ENCODE measurements at regions not wholly inside any gene's neighbourhood (a gene's known extent, or its start where the extent isn't known, plus 50 kb on each side); places are given as distances from the start of the nearest gene placed in this dataset.

DNA sequence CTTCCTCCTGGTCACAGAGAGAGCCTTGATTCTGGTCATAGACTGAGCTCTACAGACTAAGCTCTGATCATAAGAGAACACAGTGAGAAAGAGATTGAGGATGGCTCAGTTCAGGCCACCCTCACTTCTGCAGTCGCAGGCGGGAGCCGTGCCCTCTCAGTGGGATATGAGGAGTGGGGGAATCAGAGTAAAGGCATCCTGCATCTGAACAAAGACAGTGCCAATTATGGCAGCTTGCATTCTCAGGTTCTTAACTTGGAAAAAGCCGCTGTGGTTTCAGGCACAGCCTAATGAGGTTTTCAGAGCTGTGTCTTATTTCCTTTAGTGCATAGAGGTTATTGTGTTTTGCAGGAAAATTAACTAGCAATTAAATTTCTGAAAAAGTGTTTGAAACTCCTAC, 134.4 kb upstream of the NLRP1 start:
- in situ Hi-C loops (cut with HindIII; ENCODE audit: low pct_unique_long_range_greater_than_20kb, low sequenced_read_pairs), result no loop called here

DNA sequence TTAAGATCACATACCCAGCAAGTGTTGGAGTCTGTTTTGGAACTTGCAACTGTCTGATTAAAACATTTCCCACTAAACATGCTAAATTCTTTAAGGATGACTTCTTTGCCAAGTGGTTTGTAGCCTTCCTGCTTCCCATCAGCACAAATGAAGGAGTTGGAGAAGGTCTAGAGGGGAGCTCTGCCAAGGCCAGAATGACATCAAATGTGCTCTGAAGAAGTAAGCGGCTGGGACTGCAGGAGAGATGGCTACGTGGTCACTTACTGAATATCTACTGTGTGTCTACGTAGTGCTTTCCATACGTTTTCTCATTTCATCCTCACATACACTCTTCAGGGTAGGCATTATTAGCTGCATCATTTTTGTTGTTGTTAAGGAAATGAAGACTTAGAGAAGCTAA, 135.7 kb upstream of the NLRP1 start:
- DNase-seq (ENCODE audit: low read depth in 1 of 2, low spot score in 1 of 2), result no peak
- TF ChIP-seq JUND (IDR thresholded peaks at IDR 0.05; ENCODE audit: low read depth), result no peak
- in situ Hi-C loops (cut with HindIII; ENCODE audit: low pct_unique_long_range_greater_than_20kb, low sequenced_read_pairs), result no loop called here

More for the DNA sequence above, 134.4 kb upstream of the NLRP1 start:
- no peak for TF ChIP-seq JUND (IDR thresholded peaks at IDR 0.05; ENCODE audit: low read depth)
- DNase-seq (ENCODE audit: low read depth in 1 of 2, low spot score in 1 of 2), result no peak

DNA sequence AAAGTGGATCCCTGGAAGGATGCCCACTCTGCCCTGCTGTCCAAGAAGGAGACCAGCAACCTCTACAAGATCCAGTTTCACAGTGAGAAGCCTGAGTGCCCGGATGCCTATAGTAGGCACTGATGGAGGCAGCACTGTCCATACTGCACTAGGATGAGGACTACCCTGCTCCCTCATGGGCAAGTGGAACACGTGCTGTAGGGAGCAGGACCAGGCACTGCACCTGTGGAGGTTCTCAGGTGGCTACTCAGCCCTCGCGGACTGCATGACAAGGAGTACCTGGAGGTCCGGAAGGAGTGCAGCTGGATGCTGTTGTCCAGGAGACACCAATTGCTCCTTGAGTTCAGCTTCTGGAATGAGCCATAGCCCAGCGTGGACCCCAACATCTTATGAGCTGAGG, 146.1 kb upstream of the NLRP1 start:
- in situ Hi-C loops (cut with HindIII; ENCODE audit: low pct_unique_long_range_greater_than_20kb, low sequenced_read_pairs), result no loop called here
- no peak for TF ChIP-seq JUND (IDR thresholded peaks at IDR 0.05; ENCODE audit: low read depth)
- DNase-seq (ENCODE audit: low read depth in 1 of 2, low spot score in 1 of 2), result no peak

DNA sequence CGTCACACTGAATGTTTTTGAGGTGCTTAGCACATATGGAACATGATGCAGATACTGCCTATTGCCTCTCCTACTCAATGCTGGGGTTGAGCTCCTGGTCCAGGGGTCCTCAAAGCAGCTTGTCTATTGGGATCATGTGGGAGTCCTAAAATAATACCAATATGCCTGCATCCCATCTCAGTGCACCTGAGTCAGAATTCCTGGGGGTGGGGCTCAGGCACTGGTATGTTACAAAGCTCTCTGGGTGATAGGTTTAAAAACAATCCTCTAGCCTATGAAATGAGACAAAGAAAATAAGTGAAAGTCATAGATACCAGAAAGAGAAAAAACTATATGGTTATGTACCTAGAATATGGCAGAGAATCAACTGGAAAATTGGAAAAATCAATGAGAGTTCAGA, 156.6 kb upstream of the NLRP1 start:
- no peak for TF ChIP-seq JUND (IDR thresholded peaks at IDR 0.05; ENCODE audit: low read depth)
- in situ Hi-C loops (cut with HindIII; ENCODE audit: low pct_unique_long_range_greater_than_20kb, low sequenced_read_pairs), result no loop called here
- no peak for DNase-seq (ENCODE audit: low read depth in 1 of 2, low spot score in 1 of 2)

DNA sequence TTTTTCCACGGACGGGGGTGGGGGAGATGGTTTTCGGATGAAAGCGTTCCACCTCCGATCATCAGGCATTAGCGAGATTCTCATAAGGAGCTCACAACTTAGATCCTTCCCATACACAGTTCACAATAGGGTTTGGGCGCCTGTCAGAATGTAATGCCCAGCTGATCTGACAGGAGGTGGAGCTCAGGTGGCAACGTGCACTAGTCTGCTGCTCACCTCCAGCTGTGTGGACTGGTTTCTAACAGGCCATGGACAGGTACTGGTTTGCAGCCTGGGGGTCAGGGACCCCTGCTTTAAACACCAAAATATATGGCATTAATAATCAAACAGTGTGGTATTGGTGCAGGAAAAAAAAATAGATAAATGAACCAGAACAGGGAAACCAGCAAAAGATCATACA, 157.5 kb upstream of the NLRP1 start:
- no peak for TF ChIP-seq JUND (IDR thresholded peaks at IDR 0.05; ENCODE audit: low read depth)
- in situ Hi-C loops (cut with HindIII; ENCODE audit: low pct_unique_long_range_greater_than_20kb, low sequenced_read_pairs), result no loop called here
- no peak for DNase-seq (ENCODE audit: low read depth in 1 of 2, low spot score in 1 of 2)

DNA sequence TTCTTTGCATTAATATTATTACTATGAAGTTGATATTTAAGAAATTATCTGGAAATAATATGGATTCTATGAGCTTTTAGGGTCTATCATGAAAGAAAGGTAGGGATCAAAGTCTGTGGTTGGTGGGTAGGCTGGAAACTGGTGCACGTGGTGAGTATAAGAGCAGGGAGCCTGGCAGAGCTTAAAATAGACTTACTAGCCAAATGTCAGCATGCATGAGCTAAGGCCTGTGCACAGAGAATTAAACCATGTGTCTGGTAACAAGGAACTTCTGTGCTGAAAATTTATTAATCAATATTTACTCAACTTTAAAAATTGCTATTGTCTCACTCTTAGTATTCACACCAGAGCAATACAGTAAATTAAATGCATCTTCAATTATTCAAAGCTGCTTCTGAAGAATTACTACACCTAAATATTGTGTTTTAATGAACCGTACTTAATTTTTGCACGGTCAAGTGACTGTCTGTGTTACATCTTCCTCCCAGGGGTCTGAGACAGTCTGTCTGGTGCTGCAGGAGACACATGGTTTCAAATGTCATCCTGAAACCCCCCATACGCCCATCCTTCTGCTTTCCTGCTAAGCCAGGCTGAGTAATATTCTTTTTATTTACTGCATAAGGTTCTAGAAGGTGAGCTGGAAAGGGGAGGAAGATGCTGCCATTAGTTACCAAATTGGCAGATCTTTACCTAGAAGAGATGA, 161.0 kb upstream of the NLRP1 start:
- in situ Hi-C loops (cut with HindIII; ENCODE audit: low pct_unique_long_range_greater_than_20kb, low sequenced_read_pairs), result no loop called here
- TF ChIP-seq JUND (IDR thresholded peaks at IDR 0.05; ENCODE audit: low read depth), result no peak
- DNase-seq (ENCODE audit: low read depth in 1 of 2, low spot score in 1 of 2), result no peak

DNA sequence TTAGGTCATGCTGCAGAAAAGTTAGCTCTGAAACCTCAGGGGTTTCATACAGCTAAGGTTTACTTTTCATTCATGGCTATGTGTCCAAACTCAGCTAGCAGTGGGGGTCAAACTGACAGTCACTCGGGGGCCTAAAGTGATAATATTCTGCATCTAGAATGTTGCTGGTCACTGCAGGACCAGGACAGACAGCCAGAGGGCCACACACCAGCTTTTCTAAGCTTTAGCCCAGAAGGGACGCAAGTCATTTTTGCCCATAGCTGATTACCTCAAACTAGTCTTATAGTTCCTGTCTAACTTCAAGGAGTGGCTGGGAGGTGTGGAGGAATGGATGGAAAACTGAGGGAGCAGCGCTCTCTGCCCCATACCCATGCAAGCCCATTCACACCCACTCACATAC, 163.0 kb upstream of the NLRP1 start:
- in situ Hi-C loops (cut with HindIII; ENCODE audit: low pct_unique_long_range_greater_than_20kb, low sequenced_read_pairs), result no loop called here
- DNase-seq (ENCODE audit: low read depth in 1 of 2, low spot score in 1 of 2), result no peak
- no peak for TF ChIP-seq JUND (IDR thresholded peaks at IDR 0.05; ENCODE audit: low read depth)

DNA sequence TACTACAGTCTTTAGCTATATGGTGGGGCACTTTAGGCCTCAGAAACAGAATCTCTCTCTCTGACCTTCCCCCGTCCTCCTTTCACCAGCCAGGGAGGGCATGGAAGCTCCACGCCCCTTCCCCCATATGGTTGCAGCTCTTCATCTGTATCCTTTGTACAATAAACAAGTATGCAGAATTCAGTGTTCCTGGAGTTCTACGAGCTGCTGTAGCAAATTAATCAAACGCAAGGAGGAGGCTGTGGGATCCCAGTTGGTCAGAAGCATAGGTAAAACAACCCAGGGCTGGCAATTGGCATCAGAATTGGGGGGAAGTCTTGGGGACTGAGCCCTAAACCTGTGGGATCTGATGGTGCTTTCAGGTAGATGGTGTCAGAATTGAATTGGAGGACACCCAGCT, 163.7 kb upstream of the NLRP1 start:
- no peak for DNase-seq (ENCODE audit: low read depth in 1 of 2, low spot score in 1 of 2)
- in situ Hi-C loops (cut with HindIII; ENCODE audit: low pct_unique_long_range_greater_than_20kb, low sequenced_read_pairs), result no loop called here
- TF ChIP-seq JUND (IDR thresholded peaks at IDR 0.05; ENCODE audit: low read depth), result no peak

DNA sequence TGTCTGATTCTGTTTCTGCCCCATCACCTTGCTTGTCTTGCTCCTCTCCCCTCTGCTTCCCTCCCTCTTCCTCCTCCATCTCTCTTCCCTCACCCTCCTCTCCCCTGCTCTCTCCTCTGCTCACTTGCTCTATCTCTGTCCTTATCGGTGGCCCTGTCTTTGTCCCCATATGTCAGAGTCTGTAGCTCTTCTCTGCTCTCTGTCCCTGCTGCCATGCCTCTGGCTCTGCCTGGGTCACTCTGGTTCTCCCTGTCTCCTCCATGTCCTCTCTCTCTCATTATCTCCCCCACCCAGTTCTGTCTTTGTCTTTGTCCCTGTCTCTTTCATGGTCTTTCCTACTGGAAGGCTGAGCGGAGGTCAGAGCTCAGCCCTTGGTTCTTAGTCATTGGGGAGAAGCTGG, 169.1 kb upstream of the NLRP1 start:
- no peak for DNase-seq (ENCODE audit: low read depth in 1 of 2, low spot score in 1 of 2)
- in situ Hi-C loops (cut with HindIII; ENCODE audit: low pct_unique_long_range_greater_than_20kb, low sequenced_read_pairs), result no loop called here
- no peak for TF ChIP-seq JUND (IDR thresholded peaks at IDR 0.05; ENCODE audit: low read depth)

DNA sequence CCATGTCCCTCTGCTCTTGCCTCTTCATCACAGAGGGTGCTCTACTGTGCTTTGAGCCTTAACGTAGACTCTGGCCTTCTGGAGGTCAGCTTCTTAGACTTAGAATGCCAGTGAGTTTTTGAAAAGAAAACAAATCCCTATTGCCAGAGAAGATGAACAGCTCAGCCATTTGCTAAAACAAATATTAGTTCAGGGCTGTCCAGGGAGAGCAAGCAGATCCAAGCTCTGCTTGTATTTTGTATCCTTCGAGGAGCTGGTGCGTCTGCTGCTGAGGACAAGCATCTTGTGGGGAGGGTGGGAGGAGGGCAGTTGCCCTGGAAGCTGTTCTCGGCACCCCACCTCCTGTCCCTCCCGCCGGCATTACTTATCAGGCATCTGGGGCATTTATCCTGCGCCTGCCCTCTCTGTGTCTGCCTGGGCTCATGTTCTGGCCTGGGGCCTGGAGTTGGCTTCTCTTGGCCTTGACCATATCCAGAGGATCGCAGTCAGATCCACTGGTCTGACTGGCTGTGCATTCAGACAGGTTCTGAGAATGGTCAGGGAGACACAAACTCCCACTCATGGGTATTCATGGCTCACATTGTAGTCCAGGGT, 173.1 kb upstream of the NLRP1 start:
- peak in 1 of 2 experiments; percentile 16 for DNase-seq (ENCODE audit: low read depth in 1 of 2, low spot score in 1 of 2)
- in situ Hi-C loops (cut with HindIII; ENCODE audit: low pct_unique_long_range_greater_than_20kb, low sequenced_read_pairs), result no loop called here
- TF ChIP-seq JUND (IDR thresholded peaks at IDR 0.05; ENCODE audit: low read depth), result no peak

DNA sequence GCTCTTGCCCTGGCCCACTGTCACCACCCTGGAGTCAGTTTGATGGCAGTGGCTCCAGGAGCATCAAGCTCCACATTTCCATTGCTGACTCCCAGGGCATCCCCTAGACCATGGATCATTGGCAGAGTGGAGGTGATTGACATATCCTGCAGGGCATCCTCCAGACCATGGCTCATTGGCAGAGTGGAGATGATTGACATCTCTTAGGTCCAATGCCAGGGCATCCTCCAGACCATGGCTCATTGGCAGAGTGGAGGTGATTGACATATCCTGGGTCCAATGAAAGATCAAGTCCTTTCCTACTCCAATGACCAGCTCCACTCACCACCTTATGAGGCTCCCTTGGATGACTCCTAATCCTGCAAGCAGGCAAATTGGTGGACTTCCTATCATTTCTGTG, 174.3 kb upstream of the NLRP1 start:
- no peak for TF ChIP-seq JUND (IDR thresholded peaks at IDR 0.05; ENCODE audit: low read depth)
- in situ Hi-C loops (cut with HindIII; ENCODE audit: low pct_unique_long_range_greater_than_20kb, low sequenced_read_pairs), result no loop called here
- DNase-seq (ENCODE audit: low read depth in 1 of 2, low spot score in 1 of 2), result peak in 1 of 2 experiments; percentile 79

DNA sequence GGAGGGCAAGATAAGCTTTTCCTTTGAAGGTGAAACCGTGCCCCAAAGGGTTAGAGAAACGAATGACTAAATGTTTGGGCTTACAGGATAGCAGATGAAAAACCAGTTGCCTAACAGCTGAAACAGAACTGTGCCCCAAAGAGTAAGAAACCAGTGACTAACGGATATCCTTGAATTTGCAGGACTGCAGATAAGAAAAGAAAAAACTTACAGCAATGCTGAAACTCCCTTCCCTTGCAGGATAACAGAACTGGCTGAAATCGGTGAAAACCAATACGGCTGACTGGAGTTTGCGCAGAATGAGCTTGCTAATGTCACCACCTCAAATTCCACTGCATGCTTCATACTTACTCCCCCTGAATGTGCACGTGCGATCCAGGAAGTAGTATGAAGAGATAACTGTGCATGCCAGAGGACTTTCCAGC, 175.2 kb upstream of the NLRP1 start:
- no peak for DNase-seq (ENCODE audit: low read depth in 1 of 2, low spot score in 1 of 2)
- in situ Hi-C loops (cut with HindIII; ENCODE audit: low pct_unique_long_range_greater_than_20kb, low sequenced_read_pairs), result no loop called here
- no peak for TF ChIP-seq JUND (IDR thresholded peaks at IDR 0.05; ENCODE audit: low read depth)

DNA sequence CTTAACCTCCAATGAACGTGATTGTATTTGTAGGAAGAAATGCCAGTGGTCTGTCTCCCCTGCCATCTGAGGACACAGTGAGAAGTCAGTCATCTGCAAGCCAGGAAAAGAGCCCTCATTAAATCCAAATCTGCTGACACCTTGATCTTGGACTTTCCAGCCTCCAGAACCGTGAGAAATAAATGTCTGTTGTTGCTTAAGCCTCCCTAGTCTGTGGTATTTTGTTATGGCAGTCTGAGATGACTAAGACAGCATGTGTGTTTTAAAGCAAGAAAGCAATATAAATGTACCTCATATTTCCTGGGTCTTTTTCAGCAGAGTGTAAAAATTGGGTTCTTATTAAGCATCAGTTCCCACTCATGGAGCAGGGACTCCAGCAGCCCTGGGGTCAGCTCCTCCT, 177.9 kb upstream of the NLRP1 start:
- TF ChIP-seq JUND (IDR thresholded peaks at IDR 0.05; ENCODE audit: low read depth), result no peak
- in situ Hi-C loops (cut with HindIII; ENCODE audit: low pct_unique_long_range_greater_than_20kb, low sequenced_read_pairs), result no loop called here

More for the DNA sequence above, 177.9 kb upstream of the NLRP1 start:
- DNase-seq (ENCODE audit: low read depth in 1 of 2, low spot score in 1 of 2), result no peak
